Rectal smooth muscle tissue (tissue), 1 donor: ENCODE measurements at regions not wholly inside any gene's neighbourhood (a gene's known extent, or its start where the extent isn't known, plus 50 kb on each side); places are given as distances from the start of the nearest gene placed in this dataset.

Experiments
- H3K27ac ChIP-seq: one replicate; pipeline ENCODE4 v1.7.0; 2013; ENCODE audit warnings: low read depth, low read length, inconsistent platforms
- H3K27me3 ChIP-seq: one replicate; pipeline ENCODE4 v1.7.0; 2013; ENCODE audit warnings: low read length; ENCODE audit not compliant: control insufficient read depth, insufficient read depth
- H3K36me3 ChIP-seq: one replicate; pipeline ENCODE4 v1.7.0; 2013; ENCODE audit warnings: low read length; ENCODE audit not compliant: control insufficient read depth, insufficient read depth
- H3K4me1 ChIP-seq: one replicate; pipeline ENCODE4 v1.7.0; 2013; ENCODE audit warnings: low read length; ENCODE audit not compliant: control insufficient read depth, insufficient read depth
- H3K4me3 ChIP-seq: one replicate; pipeline ENCODE4 v1.7.0; 2013; ENCODE audit warnings: low read length
- H3K9ac ChIP-seq: one replicate; pipeline ENCODE4 v1.7.0; 2013; ENCODE audit warnings: low read length

DNA sequence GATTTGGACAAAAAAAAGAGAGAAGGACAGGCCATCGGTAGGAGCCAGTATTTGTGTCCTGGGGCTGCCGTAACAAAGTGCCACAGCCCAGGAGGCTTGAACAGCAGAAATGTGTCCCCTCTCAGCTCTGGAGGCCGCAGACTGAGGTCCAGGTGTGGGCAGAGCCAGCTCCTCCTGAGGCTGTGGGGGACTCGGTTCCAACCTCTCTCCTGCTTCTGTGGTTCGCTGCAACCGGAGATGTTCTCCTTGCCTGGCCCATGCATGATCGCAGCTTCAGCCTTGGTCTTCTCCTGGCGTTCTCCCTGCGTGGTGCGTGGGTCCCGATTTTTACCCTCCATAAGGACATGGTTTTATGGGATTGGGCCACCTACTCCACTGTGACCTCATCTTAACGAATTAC is 85.9 kb upstream of the SOX1 start:
- Histone ChIP-seq H3K4me1 (no peaks in the 10 kb centered on the region), H3K9ac (no peak overlapping the region), H3K36me3 (no peaks in the 10 kb centered on the region), H3K27ac (no peak overlapping the region), H3K4me3 (no peak overlapping the region), H3K27me3 (no peaks in the 10 kb centered on the region)

DNA sequence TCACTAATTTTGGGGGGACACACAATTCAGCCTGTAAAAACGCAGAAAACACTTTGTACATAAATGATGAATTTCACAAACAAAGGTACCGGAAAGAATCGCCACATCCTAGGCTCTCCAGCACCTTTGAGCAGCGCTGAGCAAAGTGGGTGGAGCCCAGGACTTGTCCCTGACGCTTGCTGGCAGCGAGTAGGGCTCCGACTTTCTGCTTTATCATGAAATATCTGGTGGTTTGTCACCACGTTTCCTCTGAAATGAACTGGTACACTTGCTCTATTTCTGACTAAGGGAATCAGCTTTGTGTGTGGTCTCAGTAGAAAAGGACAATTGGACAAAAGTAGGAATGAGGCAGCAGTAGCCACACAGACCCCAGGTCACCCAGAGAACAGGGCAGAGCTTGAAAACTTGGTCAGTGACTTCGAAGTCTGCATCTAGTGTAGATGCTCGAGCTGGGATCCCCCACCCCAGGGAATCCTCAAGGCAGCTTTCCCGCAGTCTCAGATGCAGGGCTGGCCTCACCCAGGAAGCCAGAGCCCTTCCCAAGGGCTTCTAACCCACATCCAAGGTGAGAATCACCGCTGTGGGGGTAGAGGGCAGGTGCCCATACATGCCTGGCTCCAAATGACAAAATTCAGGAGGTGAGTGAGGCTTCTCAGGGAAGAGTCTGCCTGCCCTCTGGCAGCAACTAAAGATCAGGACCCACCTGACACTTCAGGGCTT is 85.3 kb upstream of the SOX1 start:
- no peaks in the 10 kb centered on the region for H3K4me1 ChIP-seq
- no peaks in the 10 kb centered on the region for H3K36me3 ChIP-seq
- H3K27me3 ChIP-seq = no peaks in the 10 kb centered on the region
- no peak overlapping the region for H3K27ac ChIP-seq
- H3K9ac ChIP-seq = no peak overlapping the region
- no peak overlapping the region for H3K4me3 ChIP-seq

DNA sequence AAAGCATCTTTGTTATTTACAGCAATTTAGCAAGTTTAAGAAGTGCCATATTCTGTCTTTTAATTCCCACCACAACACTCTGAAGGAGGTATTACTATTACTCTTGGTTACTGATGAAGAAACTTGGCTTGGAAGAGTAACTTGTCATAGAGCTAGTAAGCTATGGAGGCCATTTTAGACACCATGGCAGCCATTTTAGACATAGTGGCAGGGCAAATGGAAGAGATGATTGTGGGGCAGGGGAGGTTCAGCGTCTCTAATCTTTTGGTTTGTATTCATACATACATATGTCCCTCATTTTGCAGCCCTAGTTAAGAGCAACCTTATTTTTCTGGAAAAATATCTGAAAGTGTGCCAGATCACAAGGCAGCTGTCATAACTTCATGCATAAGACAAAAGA is 82.6 kb upstream of the SOX1 start:
- no peaks in the 10 kb centered on the region for H3K27me3 ChIP-seq
- H3K36me3 ChIP-seq = no peaks in the 10 kb centered on the region
- H3K4me3 ChIP-seq = no peak overlapping the region
- H3K4me1 ChIP-seq = no peaks in the 10 kb centered on the region
- H3K27ac ChIP-seq = no peak overlapping the region
- no peak overlapping the region for H3K9ac ChIP-seq

DNA sequence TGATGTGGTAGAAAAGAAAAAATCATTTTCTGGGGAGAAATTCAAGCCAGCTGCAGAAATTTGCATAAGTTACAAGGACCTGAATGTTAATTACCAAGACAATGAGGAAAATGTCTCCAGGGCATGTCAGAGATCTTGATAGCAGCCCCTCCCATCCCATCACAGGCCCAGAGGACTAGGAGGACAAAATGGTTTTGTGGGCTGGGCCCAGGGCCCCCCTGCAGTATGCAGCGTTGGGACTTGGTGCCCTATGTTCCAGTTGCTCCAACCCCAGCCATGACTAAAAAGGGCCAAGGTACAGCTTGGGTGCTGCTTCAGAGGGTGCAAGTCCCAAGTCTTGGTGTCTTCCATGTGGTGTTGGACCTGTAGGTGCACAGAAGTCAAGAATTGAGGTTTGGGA is 76.6 kb upstream of the SOX1 start:
- Histone ChIP-seq H3K36me3 (no peaks in the 10 kb centered on the region), H3K4me3 (no peak overlapping the region), H3K4me1 (no peaks in the 10 kb centered on the region), H3K9ac (no peak overlapping the region), H3K27ac (no peak overlapping the region), H3K27me3 (no peaks in the 10 kb centered on the region)

DNA sequence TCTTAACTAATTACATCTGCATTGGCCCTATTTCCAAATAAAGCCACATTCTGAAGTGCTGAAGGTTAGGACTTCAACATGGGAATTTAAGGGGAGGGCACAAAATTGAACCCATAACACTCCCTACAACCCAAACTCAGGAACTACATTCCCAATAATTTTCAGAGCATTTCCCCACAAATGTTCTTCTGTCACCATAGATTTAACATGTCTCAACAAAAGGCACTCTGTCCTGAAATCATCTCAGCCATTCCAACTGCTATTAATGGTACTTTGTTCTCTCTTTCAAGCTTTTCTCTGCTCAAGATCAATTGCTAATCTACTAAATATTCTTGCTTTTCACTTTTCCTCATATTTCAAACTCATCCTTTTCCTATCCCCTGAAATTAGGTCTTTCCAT is 74.0 kb upstream of the SOX1 start:
- Histone ChIP-seq H3K27ac (no peak overlapping the region), H3K27me3 (no peaks in the 10 kb centered on the region), H3K4me1 (no peaks in the 10 kb centered on the region), H3K36me3 (no peaks in the 10 kb centered on the region), H3K9ac (no peak overlapping the region), H3K4me3 (no peak overlapping the region)

DNA sequence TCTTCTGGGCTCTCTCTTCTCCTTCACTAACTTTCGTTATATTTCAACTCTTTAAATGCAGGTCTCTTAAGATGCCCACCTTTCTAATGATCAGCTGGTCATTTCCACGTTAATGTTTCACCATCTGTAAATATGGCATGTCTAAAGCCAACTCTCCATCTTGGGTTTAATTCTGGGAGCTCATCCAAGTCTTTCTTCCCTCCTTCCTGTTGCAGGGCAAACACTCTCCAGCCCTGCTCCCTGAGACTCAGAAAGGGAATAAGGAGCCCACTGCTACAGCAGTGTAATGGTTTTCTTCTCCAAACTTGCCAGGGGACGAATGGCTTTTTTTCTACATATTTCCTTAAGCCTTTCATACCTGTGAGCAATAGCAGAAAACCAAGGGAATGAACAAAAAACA is 73.3 kb upstream of the SOX1 start:
- Histone ChIP-seq H3K27me3 (no peaks in the 10 kb centered on the region), H3K4me3 (no peak overlapping the region), H3K9ac (no peak overlapping the region), H3K36me3 (no peaks in the 10 kb centered on the region), H3K27ac (no peak overlapping the region), H3K4me1 (no peaks in the 10 kb centered on the region)

DNA sequence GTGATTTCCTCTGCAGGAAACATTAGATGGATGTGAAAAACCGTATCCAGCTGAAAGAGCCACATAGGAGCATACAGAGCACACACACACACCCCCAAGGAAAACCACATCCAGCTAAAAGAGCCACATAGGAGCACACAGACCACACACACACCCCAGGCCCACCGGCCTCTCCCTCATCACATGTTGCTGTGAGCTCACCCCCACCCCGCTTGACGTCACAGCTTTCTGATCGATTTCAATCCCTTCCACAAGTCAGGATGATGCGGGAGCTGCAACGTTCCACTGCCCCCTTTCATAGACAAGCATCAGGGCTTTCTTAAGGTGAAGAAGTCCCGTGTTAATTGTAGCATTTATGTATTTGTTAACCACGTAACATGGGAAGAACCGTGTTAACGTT is 72.4 kb upstream of the SOX1 start:
- Histone ChIP-seq H3K27me3 (no peaks in the 10 kb centered on the region), H3K4me3 (no peak overlapping the region), H3K9ac (no peak overlapping the region), H3K36me3 (no peaks in the 10 kb centered on the region), H3K27ac (no peak overlapping the region), H3K4me1 (no peaks in the 10 kb centered on the region)

DNA sequence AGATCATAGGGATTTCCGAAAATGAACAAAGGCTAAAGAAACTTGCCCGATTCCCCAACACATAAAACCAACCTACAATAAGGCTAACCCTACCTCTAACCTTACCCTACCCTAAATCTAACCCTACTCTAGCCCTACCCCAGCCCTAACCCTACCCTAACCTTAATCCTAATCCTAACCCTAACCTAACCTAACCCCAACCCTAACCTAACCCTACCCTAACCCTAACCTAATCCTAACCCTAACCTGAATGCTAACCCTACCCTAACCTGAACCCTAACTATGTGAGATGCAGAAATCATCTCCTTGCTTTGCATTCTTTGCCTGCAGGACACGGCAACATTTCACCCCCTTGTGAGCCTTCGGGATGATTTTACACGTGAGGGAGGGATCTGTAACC is 67.6 kb upstream of the SOX1 start:
- H3K9ac ChIP-seq = no peak overlapping the region
- no peak overlapping the region for H3K4me3 ChIP-seq
- H3K27ac ChIP-seq = no peak overlapping the region
- H3K36me3 ChIP-seq = no peaks in the 10 kb centered on the region
- no peaks in the 10 kb centered on the region for H3K27me3 ChIP-seq
- no peaks in the 10 kb centered on the region for H3K4me1 ChIP-seq

DNA sequence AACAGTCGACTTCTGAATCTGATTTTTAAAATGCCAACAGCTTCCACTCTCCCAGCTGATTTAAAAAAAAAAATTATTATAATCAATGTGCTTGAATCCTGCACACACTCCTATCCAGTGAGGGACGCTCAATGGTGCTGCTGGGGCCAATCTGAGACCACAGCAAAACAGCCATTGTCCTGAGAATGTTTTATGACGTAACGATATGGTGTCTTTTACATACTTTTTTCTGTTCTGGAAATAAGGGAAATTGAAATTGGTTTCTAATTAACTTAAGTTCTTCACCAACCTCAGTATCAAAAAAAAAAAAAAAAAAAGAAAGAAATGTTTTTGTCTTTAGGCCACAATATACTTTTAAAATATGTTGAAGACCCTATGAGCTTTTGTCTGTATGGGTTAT is 66.1 kb upstream of the SOX1 start:
- Histone ChIP-seq H3K4me1 (no peaks in the 10 kb centered on the region), H3K36me3 (no peaks in the 10 kb centered on the region), H3K27ac (no peak overlapping the region), H3K27me3 (no peaks in the 10 kb centered on the region), H3K9ac (no peak overlapping the region), H3K4me3 (no peak overlapping the region)

DNA sequence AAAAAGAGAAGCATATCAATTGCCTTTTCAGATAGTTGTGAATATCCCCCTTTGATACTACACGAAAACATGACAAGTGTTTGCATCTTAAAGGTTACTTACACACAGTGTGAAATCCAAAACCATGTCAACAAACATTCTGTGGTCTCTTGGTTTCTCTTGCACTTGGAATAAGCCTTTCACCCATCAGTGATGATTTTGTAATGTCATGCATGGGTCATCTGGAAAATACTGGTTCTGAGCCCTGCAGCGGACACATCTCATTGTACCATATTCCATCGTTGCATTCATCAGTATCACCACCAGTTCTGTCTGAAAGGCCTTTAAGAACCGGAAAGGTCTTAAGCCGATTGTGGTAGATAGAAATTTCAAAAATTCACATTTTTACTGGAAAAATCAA is 65.4 kb upstream of the SOX1 start:
- Histone ChIP-seq H3K9ac (no peak overlapping the region), H3K4me3 (no peak overlapping the region), H3K27me3 (no peaks in the 10 kb centered on the region)

DNA sequence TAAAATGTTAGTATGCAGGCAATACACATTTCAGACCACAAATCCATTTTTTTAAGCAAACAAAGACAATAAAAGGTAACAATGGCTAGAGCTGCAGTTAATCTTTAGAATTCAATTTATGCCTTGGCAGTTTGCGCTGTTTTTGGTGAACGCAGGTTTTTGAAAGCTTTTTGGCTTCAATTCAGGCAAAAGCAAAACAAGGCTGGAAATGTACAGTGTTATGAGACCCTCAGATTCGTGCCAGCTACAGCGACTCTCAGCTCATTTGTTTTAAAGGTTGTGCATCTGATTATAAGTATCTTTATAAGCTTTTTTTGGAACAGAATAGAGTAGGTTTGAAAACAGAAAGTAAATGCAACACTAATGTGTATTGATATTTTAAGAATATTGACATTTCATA is 63.6 kb upstream of the SOX1 start:
- Histone ChIP-seq H3K27ac (no peak overlapping the region), H3K4me3 (no peak overlapping the region), H3K4me1 (no peaks in the 10 kb centered on the region), H3K36me3 (no peaks in the 10 kb centered on the region), H3K9ac (no peak overlapping the region), H3K27me3 (no peaks in the 10 kb centered on the region)

More for the DNA sequence above, 65.4 kb upstream of the SOX1 start:
- Histone ChIP-seq H3K27ac (no peak overlapping the region), H3K36me3 (no peaks in the 10 kb centered on the region), H3K4me1 (no peaks in the 10 kb centered on the region)

DNA sequence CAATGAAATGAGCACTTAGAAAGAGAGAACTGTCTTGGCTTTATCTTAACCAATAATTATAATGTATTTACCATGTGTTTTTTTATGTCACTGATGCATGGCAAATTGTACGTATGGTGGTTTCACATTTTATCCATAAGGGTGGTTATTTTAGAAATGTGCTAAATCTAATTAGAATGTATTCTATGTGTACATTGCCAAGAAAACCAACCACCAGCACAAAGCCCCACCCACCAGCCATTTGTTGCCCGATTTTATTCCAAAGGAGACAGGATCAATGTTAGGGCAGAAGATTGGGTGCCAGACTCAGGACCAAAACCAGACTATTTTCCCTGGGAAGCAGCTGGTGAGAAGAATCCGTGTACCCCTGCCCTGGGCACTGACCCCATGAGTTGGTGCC is 63.0 kb upstream of the SOX1 start:
- H3K9ac ChIP-seq = no peak overlapping the region
- no peaks in the 10 kb centered on the region for H3K4me1 ChIP-seq
- no peak overlapping the region for H3K27ac ChIP-seq
- no peaks in the 10 kb centered on the region for H3K36me3 ChIP-seq
- H3K27me3 ChIP-seq = no peaks in the 10 kb centered on the region
- H3K4me3 ChIP-seq = no peak overlapping the region

DNA sequence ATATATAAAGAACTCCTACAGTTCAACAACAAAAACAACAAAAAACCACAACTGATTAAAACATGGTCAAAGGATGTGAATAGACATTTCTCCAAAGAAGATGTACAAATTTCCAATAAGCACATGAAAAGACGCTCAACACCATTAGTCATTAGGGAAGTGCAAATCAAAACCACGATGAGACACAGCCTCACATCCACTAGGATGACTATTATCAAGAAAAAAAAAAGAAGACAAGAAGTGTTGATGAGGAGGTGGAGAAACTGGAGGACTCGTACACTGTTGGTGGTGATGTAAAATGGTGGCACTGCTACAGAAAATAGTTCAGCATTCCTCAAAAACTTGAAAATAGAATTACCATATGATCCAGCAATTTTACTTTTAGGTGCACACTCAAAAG is 61.0 kb upstream of the SOX1 start:
- Histone ChIP-seq H3K27me3 (no peaks in the 10 kb centered on the region), H3K27ac (no peak overlapping the region), H3K4me1 (no peaks in the 10 kb centered on the region), H3K9ac (no peak overlapping the region), H3K4me3 (no peak overlapping the region), H3K36me3 (no peaks in the 10 kb centered on the region)
